ENCODE measurements at regions not wholly inside any gene's neighbourhood (a gene's known extent, or its start where the extent isn't known, plus 50 kb on each side); places are given as distances from the start of the nearest gene placed in this dataset.

DNA sequence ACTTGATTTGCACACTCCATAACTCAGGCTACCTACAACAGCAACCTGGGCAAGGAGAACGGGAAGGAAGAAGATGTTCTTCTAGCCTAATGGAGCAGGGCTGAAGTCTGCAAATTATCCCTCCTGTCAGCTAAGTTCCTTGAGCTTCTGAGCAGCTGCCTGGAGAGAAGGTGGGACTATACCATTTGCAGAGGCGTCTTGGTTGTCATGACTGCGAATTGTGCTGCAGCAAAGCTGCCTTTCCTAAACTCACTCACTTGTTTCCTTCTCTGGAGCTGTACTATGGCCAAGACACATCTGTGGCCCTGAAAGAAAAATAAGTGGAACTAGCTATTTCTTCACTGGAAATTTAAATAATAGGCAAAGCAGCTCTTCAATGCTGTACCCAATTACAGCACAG lies 682.4 kb upstream of the GRIA3 start:
- Histone ChIP-seq H3K27ac (no peak overlapping the region), H3K4me1 (no peaks in the 10 kb centered on the region), H3K4me3 (no peak overlapping the region), H3K27me3 (no peaks in the 10 kb centered on the region), H3K9me3 (no peaks in the 10 kb centered on the region), H3K36me3 (no peaks in the 10 kb centered on the region)
- no peak for DNase-seq
- TF ChIP-seq POLR2A (IDR thresholded peaks at IDR 0.05): no peak
- TF ChIP-seq EP300 (IDR thresholded peaks at IDR 0.05): no peak
- TF ChIP-seq, protein P1, sequence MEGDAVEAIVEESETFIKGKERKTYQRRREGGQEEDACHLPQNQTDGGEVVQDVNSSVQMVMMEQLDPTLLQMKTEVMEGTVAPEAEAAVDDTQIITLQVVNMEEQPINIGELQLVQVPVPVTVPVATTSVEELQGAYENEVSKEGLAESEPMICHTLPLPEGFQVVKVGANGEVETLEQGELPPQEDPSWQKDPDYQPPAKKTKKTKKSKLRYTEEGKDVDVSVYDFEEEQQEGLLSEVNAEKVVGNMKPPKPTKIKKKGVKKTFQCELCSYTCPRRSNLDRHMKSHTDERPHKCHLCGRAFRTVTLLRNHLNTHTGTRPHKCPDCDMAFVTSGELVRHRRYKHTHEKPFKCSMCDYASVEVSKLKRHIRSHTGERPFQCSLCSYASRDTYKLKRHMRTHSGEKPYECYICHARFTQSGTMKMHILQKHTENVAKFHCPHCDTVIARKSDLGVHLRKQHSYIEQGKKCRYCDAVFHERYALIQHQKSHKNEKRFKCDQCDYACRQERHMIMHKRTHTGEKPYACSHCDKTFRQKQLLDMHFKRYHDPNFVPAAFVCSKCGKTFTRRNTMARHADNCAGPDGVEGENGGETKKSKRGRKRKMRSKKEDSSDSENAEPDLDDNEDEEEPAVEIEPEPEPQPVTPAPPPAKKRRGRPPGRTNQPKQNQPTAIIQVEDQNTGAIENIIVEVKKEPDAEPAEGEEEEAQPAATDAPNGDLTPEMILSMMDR (IDR thresholded peaks at IDR 0.05): no peak
- no peak for TF ChIP-seq POLR2AphosphoS5 (IDR thresholded peaks at IDR 0.05)
- 51 to 82% (median 74%) methylated on average over 3 of the region's 3 CpGs for WGBS, 5 donors
- intact Hi-C loops (cut with DNase I; ENCODE audit: low total_unique reads): no loop called here

DNA sequence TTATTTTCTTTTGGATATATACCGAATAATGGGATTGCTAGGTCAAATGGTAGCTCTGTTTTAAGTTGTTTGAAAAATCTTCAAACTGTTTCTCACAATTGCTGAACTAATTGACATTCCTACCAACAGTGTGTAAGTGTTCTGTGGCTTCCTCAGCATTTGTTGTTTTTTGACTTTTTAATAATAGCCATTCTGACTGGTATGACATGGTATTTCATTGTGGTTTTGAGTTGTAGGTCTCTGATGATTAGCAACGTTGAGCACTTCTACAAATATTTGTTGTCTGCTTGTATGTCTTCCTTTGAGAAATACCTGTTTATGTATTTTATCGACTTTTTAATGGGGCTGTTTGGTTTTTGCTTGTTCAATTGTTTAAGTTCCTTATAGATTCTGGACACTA lies 680.1 kb upstream of the GRIA3 start:
- WGBS, 5 donors: 41 to 76% (median 61%) methylated on average over 3 of the region's 3 CpGs
- Histone ChIP-seq H3K4me3 (no peak overlapping the region), H3K4me1 (no peaks in the 10 kb centered on the region), H3K9me3 (no peaks in the 10 kb centered on the region), H3K27ac (no peak overlapping the region), H3K36me3 (no peaks in the 10 kb centered on the region), H3K27me3 (no peaks in the 10 kb centered on the region)
- intact Hi-C loops (cut with DNase I; ENCODE audit: low total_unique reads): no loop called here
- no peak for DNase-seq
- TF ChIP-seq POLR2A (IDR thresholded peaks at IDR 0.05) (no peak), POLR2AphosphoS5 (IDR thresholded peaks at IDR 0.05) (no peak), EP300 (IDR thresholded peaks at IDR 0.05) (no peak)
- TF ChIP-seq, protein P1 (IDR thresholded peaks at IDR 0.05): no peak

- intact Hi-C loops (cut with DNase I; ENCODE audit: low total_unique reads): no loop called here
Observed at GRCh38 chrX:122512561-122513072, 671.5 kb upstream of the GRIA3 start.

DNA sequence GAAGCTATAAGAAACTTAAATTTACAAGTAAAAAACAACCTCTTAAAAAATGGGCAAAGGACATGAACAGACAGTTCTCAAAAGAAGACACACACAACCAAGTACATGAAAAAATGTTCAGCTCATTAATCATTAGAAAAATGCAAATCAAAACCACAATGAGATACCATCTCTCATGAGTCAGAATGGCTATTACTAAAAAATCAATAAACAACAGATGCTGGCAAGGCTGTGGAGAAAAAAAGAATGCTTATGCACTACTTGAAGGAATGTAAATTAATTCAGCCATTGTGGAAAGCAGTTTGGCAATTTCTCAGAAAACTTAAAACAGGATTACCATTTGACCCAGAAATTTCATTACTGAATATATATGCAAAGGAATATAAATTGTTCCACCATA lies 666.3 kb upstream of the GRIA3 start:
- Histone ChIP-seq H3K27ac (no peak overlapping the region), H3K4me3 (no peak overlapping the region), H3K27me3 (no peaks in the 10 kb centered on the region), H3K4me1 (no peaks in the 10 kb centered on the region), H3K9me3 (no peaks in the 10 kb centered on the region), H3K36me3 (no peaks in the 10 kb centered on the region)
- intact Hi-C loops (cut with DNase I; ENCODE audit: low total_unique reads): no loop called here
- no peak for DNase-seq
- no peak for TF ChIP-seq POLR2A (IDR thresholded peaks at IDR 0.05)
- no peak for TF ChIP-seq POLR2AphosphoS5 (IDR thresholded peaks at IDR 0.05)
- TF ChIP-seq, protein P1 (IDR thresholded peaks at IDR 0.05): no peak
- TF ChIP-seq EP300 (IDR thresholded peaks at IDR 0.05): no peak

More at GRCh38 chrX:122512561-122513072, 671.5 kb upstream of the GRIA3 start:
- 76 to 93% (median 85%) methylated on average over 3 of the region's 3 CpGs for WGBS, 5 donors
- no peaks in the 10 kb centered on the region for H3K27me3 ChIP-seq
- no peak overlapping the region for H3K27ac ChIP-seq
- H3K9me3 ChIP-seq: no peaks in the 10 kb centered on the region
- H3K4me3 ChIP-seq: no peak overlapping the region
- TF ChIP-seq POLR2AphosphoS5 (IDR thresholded peaks at IDR 0.05) (no peak), EP300 (IDR thresholded peaks at IDR 0.05) (no peak), POLR2A (IDR thresholded peaks at IDR 0.05) (no peak)
- TF ChIP-seq, protein P1 (IDR thresholded peaks at IDR 0.05): no peak
- H3K4me1 ChIP-seq: no peaks in the 10 kb centered on the region
- H3K36me3 ChIP-seq: no peaks in the 10 kb centered on the region
- DNase-seq: no peak
